ENCODE measurements at regions not wholly inside any gene's neighbourhood (a gene's known extent, or its start where the extent isn't known, plus 50 kb on each side); places are given as distances from the start of the nearest gene placed in this dataset.
"Not testable (repeated sequence)": the region's sequence is repeated elsewhere in the genome, so short reads cannot be mapped to it uniquely, and the experiment has no call there.

DNA sequence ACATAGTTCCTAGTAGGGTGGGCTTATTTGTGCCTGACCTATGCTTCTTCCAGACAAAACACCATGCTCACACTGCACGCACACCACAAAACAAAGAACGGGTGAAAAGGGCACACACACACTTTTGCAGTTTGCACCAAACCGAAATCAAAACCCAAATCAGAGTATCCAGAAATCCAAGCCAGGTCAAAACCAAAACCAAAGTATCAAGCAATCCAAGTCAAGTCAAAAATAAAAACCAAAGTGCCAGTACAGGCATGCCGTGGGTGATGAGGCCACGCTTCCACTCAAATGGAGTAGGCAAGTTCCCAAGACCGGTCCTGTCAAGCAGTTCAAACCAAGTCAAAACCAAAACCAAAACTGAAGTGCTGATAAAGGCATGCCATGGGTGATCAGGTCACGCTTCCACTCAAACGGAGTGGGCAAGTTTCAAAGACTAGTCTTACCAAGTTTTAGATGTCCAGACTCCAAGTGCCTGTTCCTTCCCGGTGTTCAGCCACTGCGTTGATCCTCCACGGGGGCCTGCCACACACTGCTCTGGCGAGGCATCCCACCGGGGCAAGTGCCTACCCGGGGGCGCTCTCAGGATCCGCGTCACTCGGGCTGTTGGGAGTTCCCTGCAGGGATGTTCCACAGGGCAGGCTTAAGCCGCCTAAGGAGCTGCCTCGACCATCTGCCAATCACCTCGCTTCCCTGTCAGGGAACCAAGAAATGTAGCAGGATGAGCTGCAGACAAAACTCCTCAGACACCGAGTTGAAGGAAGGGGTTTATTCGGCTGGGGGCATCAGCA is 184.5 kb upstream of the SGO1 start:
- DNase-seq: not testable (repeated sequence)

DNA sequence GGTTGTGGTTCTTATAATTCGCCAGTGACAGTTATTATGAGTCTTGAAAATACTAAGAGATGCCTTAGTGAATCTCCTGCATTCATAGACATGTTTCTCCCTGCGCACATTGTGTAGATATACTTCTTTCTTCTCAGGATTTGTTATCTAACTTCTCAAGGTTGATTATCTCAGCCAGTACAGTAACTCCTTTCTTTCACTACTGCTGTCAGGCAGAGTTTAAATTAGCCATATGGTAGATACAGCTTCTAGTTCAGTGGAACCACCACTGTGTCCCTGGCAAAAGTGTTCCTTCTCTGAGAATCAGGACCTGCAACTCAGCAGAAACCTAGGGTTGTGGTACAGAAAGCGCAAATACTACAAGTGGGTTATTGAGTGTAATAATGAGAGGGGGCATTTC is 175.0 kb upstream of the SGO1 start:
- no peak for DNase-seq

GRCh38 chr3:20353286-20353685 is 167.3 kb upstream of the SGO1 start:
- no peak for DNase-seq

GRCh38 chr3:20352546-20353179 is 166.7 kb upstream of the SGO1 start:
- DNase-seq: no peak

GRCh38 chr3:20350449-20350848 is 164.4 kb upstream of the SGO1 start:
- DNase-seq: no peak

DNA sequence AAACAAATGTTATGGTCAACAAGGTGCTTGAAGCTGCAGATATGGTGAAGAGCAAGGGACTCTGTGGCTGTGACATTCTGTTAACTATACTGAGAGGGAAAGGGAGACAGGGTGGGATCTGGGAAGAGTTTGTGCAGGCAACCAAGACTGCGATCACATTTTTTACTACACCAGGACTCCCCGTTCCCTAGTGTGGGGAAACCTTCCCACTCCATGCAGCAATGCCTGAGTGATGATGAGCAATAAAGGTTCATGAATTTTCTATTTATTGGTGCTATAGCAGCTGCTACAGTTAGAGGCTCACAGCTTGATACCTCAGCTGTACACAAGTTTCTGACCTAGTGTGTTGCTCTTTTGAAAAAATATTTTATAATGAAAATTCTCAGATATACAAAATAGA is 160.9 kb upstream of the SGO1 start:
- no peak for DNase-seq

DNA sequence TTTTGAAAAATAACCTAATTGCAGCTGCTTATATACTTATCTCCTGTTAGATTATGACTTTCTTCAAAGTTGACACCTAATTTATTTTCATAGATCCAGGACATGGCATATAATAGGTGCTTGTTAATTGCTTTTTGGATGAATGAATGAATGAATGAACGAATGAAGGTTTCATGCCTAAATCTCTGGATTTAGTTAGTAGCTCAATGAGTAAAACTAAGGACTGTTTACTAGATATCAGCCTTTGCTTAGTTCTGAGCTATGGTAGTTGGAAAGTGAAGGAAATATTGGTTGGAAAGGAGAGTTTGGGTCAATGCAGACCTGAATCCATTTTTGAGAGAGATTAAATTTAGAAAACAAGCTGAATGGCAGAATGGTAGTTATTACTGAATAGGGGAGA is 160.4 kb upstream of the SGO1 start:
- DNase-seq: no peak

GRCh38 chr3:20344400-20344959 is 158.5 kb upstream of the SGO1 start:
- DNase-seq: no peak

DNA sequence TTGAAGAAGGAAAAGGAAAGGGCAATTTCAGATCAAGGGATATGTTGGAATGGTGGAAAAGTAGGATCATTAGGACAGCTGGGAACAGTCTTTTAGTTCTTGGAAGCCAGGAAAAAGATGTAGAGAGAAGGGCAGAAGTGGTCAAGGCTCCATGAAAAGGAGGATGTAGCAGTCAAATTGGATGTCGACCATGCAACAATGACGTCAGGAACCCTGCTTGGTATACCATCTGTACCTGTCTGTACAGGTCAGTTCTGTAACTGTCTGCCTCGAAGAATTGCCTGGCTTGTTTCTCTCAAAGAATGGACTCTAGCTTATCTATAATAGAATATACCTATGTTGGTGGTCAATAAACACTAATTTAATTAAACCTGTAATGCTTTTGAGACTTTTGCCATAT is 157.8 kb upstream of the SGO1 start:
- no peak for DNase-seq

GRCh38 chr3:20340324-20340928 is 154.4 kb upstream of the SGO1 start:
- DNase-seq: peak; percentile 54

- no peak for DNase-seq
These were observed 150.6 kb upstream of the SGO1 start for GRCh38 chr3:20336572-20336971.

DNA sequence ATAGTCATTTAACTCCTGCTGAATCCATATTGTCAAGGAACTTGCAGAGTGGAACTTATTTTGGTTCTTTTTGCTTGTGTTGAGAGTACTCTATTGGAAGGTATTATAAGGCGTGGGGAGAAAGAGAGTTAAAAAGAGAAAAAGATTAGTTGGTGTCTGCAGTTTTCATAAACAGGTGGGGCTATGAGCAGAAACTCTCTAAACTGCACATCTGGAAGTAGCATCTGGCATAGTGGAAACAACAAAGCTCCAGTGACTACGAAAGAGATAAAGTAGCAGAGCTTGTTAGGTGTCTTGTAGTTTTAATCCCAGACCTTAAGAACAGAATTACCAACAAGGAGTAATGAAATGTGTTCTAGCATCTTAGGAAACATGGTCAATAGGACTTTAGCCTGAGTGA is 148.8 kb upstream of the SGO1 start:
- no peak for DNase-seq

DNA sequence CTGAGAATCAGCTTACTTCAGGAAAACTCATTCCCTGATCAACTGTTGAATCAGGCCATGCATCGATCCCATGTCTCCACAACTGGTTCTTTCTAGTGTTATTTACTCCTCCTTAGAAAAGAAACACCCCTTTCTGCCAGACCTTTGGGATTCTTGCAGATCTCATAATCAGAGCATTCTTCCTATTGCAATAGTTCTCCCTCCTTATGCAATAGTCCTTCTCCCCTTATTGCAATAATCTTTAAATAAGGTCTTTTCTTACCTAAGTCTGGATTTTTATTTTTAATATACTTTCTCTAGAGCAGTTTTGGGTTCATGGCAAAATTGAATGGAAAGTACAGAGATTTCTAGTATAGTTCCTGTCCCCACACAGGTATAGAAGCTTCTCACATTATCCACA is 141.9 kb upstream of the SGO1 start:
- DNase-seq: no peak

- no peak for DNase-seq
These were observed 140.5 kb upstream of the SGO1 start for GRCh38 chr3:20326541-20326940.

GRCh38 chr3:20325563-20325962 is 139.6 kb upstream of the SGO1 start:
- no peak for DNase-seq

DNA sequence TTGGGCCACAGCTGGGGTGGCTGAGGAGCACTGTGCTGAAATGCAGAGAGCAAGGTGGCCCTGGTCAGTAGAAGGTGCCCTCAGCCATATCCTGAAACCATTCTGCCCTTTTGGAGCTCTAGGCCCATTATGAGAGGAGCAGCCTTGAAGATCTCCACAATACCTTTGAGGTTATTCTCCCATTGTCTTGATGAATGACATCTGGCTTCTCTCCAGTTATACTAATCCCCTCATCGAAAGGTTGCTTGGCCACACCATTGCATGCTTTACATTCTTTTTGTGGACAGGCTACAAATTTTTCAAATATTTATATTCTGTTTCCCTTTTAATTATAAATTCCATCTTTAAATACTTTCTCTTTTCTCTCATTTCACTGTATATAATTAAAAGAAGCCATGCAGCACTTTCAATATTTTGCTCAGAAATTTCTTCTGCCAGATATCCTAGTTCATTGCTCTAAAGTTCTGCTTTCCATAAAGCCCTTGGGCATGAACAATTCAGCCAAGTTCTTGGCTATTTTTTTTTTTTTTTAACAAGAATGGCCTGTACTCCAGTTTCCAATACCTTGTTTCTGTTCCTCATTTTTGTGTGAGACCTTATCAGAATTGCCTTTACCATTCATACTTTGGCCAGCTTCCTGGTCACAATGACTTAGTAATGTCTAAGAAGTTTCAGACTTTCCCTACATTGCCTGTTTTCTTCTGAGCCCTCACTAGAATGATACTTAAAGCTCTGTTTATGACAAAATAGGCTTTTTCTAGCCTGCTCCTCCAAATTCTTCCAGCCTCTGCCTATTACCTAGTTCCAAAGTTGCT is 138.9 kb upstream of the SGO1 start:
- no peak for DNase-seq

- DNase-seq: no peak
These were observed 137.4 kb upstream of the SGO1 start for GRCh38 chr3:20323307-20323927.

- DNase-seq: no peak
These were observed 136.1 kb upstream of the SGO1 start for GRCh38 chr3:20322085-20322484.

- DNase-seq: no peak
These were observed 135.5 kb upstream of the SGO1 start for GRCh38 chr3:20321391-20322047.

DNA sequence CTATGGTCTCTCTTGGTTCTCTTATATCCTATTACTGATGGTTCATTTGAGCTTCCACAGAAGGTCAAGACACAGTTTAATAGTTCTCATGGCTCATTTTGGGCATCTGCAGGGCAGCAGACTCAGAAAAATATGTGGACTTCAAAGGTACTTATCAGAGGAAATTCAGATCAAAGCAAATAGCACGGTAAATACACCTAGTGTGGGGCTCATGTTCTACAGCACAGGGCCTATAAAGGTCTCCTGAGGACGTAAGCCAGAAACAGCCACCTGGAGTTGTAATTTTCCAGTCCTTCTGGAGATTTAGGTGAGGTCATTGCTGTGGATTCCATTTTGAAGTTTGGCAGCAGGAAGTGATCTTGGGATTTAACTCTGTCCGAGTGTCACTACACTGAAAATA is 134.5 kb upstream of the SGO1 start:
- no peak for DNase-seq

- no peak for DNase-seq
These were observed 133.5 kb upstream of the SGO1 start for GRCh38 chr3:20319551-20319950.

- DNase-seq: no peak
These were observed 131.6 kb upstream of the SGO1 start for GRCh38 chr3:20317616-20318015.
